Eye (tissue), 1 donor: ENCODE measurements at regions not wholly inside any gene's neighbourhood (a gene's known extent, or its start where the extent isn't known, plus 50 kb on each side); places are given as distances from the start of the nearest gene placed in this dataset.
A peak's percentile ranks its signal among the peaks of the same experiment; 100 is the strongest.
"Not testable (repeated sequence)": the region's sequence is repeated elsewhere in the genome, so short reads cannot be mapped to it uniquely, and the experiment has no call there.

Experiments
- DNase-seq: peaks from one replicate; pipeline ENCODE4 v3.0.0-alpha.2; 2015

GRCh38 chr16:62814891-62815290, 778.7 kb upstream of the CDH8 start:
- no peak for DNase-seq

GRCh38 chr16:62805221-62805857, 769.1 kb upstream of the CDH8 start:
- no peak for DNase-seq

GRCh38 chr16:62794724-62795123, 758.5 kb upstream of the CDH8 start:
- DNase-seq: no peak

- not testable (repeated sequence) for DNase-seq
Observed at GRCh38 chr16:62780081-62780480, 743.8 kb upstream of the CDH8 start.

GRCh38 chr16:62764572-62764971, 728.3 kb upstream of the CDH8 start:
- DNase-seq: no peak

- peak; percentile 3 for DNase-seq
Observed at GRCh38 chr16:62760398-62760797, 724.2 kb upstream of the CDH8 start.

- no peak for DNase-seq
Observed at GRCh38 chr16:62755938-62756337, 719.7 kb upstream of the CDH8 start.

- peak; percentile 3 for DNase-seq
Observed at GRCh38 chr16:62752854-62753253, 716.6 kb upstream of the CDH8 start.

GRCh38 chr16:62751218-62751617, 715.0 kb upstream of the CDH8 start:
- no peak for DNase-seq

GRCh38 chr16:62741692-62742091, 705.5 kb upstream of the CDH8 start:
- no peak for DNase-seq

GRCh38 chr16:62738666-62739460, 702.6 kb upstream of the CDH8 start:
- no peak for DNase-seq

- DNase-seq: no peak
Observed at GRCh38 chr16:62732092-62732491, 695.9 kb upstream of the CDH8 start.

- DNase-seq: not testable (repeated sequence)
Observed at GRCh38 chr16:62724670-62725269, 688.5 kb upstream of the CDH8 start.

- DNase-seq: no peak
Observed at GRCh38 chr16:62720651-62721050, 684.4 kb upstream of the CDH8 start.

GRCh38 chr16:62717026-62717425, 680.8 kb upstream of the CDH8 start:
- DNase-seq: no peak

GRCh38 chr16:62715701-62716100, 679.5 kb upstream of the CDH8 start:
- no peak for DNase-seq

- DNase-seq: no peak
Observed at GRCh38 chr16:62712566-62712965, 676.3 kb upstream of the CDH8 start.

- DNase-seq: no peak
Observed at GRCh38 chr16:62711797-62712196, 675.6 kb upstream of the CDH8 start.

- DNase-seq: no peak
Observed at GRCh38 chr16:62709794-62710193, 673.6 kb upstream of the CDH8 start.

GRCh38 chr16:62701426-62701825, 665.2 kb upstream of the CDH8 start:
- no peak for DNase-seq

- DNase-seq: no peak
Observed at GRCh38 chr16:62700426-62701294, 664.4 kb upstream of the CDH8 start.

GRCh38 chr16:62692685-62693084, 656.4 kb upstream of the CDH8 start:
- no peak for DNase-seq

GRCh38 chr16:62681819-62682218, 645.6 kb upstream of the CDH8 start:
- no peak for DNase-seq
